WTC11 (cell line): ENCODE measurements at regions not wholly inside any gene's neighbourhood (a gene's known extent, or its start where the extent isn't known, plus 50 kb on each side); places are given as distances from the start of the nearest gene placed in this dataset.

Experiments
- ATAC-seq: fragments of 200-7000 bp; cut with Tn5 transposase; 2 replicates; pipeline ENCODE4 v1.10.0; 2021; ENCODE audit warnings: mild to moderate bottlenecking, moderate library complexity
- CTCF ChIA-PET: fragments of 300-600 bp; sonication (Branson Sonifier 250); formaldehyde crosslinking; loops from one replicate; lab custom pipeline; 2021; ENCODE audit warnings: antibody characterized with exemption; lab: Charles Lee
- POLR2A ChIA-PET: fragments of 350-600 bp; sonication (Branson Sonifier 250); formaldehyde crosslinking; loops from one replicate; lab custom pipeline; 2021; ENCODE audit warnings: antibody characterized with exemption; lab: Charles Lee
- DNase-seq: peaks from one replicate; pipeline ENCODE4 v3.0.0; 2021; ENCODE audit warnings: low spot score
- H3K27ac Mint-ChIP-seq: 2 replicates; pipeline ENCODE4 v1.8.0; 2021; ENCODE audit warnings: mixed read lengths
- H3K27me3 Mint-ChIP-seq: 2 replicates; pipeline ENCODE4 v1.8.0; 2021; ENCODE audit warnings: low read depth, mild to moderate bottlenecking, moderate library complexity, mixed read lengths
- H3K36me3 Mint-ChIP-seq: 2 replicates; pipeline ENCODE4 v1.8.0; 2021; ENCODE audit warnings: mixed read lengths
- H3K4me1 Mint-ChIP-seq: 2 replicates; pipeline ENCODE4 v1.8.0; 2022; ENCODE audit warnings: mixed read lengths
- H3K4me3 Mint-ChIP-seq: 2 replicates; pipeline ENCODE4 v1.8.0; 2021; ENCODE audit warnings: mild to moderate bottlenecking, moderate library complexity, mixed read lengths
- H3K9me3 Mint-ChIP-seq: 2 replicates; pipeline ENCODE4 v1.8.0; 2021; ENCODE audit warnings: mixed read lengths
- ARID4B ChIP-seq: sonication (generic); formaldehyde crosslinking; IDR thresholded peaks from 2 replicates; pipeline ENCODE4 v1.8.0; 2023; ENCODE audit warnings: missing genetic modification reagents, mild to moderate bottlenecking, borderline replicate concordance
- ATF6 ChIP-seq: sonication (generic); formaldehyde crosslinking; IDR thresholded peaks from 2 replicates; pipeline ENCODE4 v1.8.1; 2023; ENCODE audit warnings: mild to moderate bottlenecking, missing genetic modification reagents
- CBFB ChIP-seq: sonication (generic); formaldehyde crosslinking; IDR thresholded peaks from 2 replicates; pipeline ENCODE4 v1.8.1; 2022; ENCODE audit warnings: mild to moderate bottlenecking, low read depth, missing genetic modification reagents
- CREB1 ChIP-seq: sonication (generic); formaldehyde crosslinking; IDR thresholded peaks from 2 replicates; pipeline ENCODE4 v1.8.0; 2023; ENCODE audit warnings: mild to moderate bottlenecking, missing genetic modification reagents
- E2F4 ChIP-seq: sonication (generic); formaldehyde crosslinking; IDR thresholded peaks from 2 replicates; pipeline ENCODE4 v1.8.1; 2022; ENCODE audit warnings: low read depth, mild to moderate bottlenecking, moderate library complexity, missing genetic modification reagents, borderline replicate concordance
- ELF4 ChIP-seq: sonication (generic); formaldehyde crosslinking; IDR thresholded peaks from 2 replicates; pipeline ENCODE4 v1.8.1; 2022; ENCODE audit warnings: low read depth, mild to moderate bottlenecking, moderate library complexity, missing genetic modification reagents
- EMX1 ChIP-seq: fragments of 250-450 bp; sonication (Bioruptor Pico); IDR thresholded peaks from 2 replicates; pipeline ENCODE4 v1.8.0; 2021; ENCODE audit warnings: mild to moderate bottlenecking
- ERG ChIP-seq: fragments of 250-450 bp; sonication (Bioruptor Pico); IDR thresholded peaks from 2 replicates; pipeline ENCODE4 v1.8.0; 2021; ENCODE audit warnings: mild to moderate bottlenecking
- ESRRA ChIP-seq: sonication (generic); formaldehyde crosslinking; IDR thresholded peaks from 2 replicates; pipeline ENCODE4 v1.8.1; 2022; ENCODE audit warnings: mild to moderate bottlenecking, missing genetic modification reagents, borderline replicate concordance
- FOXJ3 ChIP-seq: sonication (generic); formaldehyde crosslinking; IDR thresholded peaks from 2 replicates; pipeline ENCODE4 v1.9.0; 2021; ENCODE audit warnings: missing genetic modification reagents, mild to moderate bottlenecking, borderline replicate concordance
- FOXK1 ChIP-seq: sonication (generic); formaldehyde crosslinking; IDR thresholded peaks from 2 replicates; pipeline ENCODE4 v1.8.0; 2022; ENCODE audit warnings: mild to moderate bottlenecking, moderate library complexity, missing genetic modification reagents
- JAZF1 ChIP-seq: fragments of 250-450 bp; sonication (Bioruptor Pico); IDR thresholded peaks from 2 replicates; pipeline ENCODE4 v1.9.0; 2021; ENCODE audit warnings: moderate library complexity, mild to moderate bottlenecking, inconsistent platforms
- NFATC4 ChIP-seq: fragments of 250-450 bp; sonication (Bioruptor Pico); IDR thresholded peaks from 2 replicates; pipeline ENCODE4 v1.9.0; 2021; ENCODE audit warnings: mild to moderate bottlenecking
- OVOL2 ChIP-seq: fragments of 250-450 bp; sonication (Bioruptor Pico); IDR thresholded peaks from 2 replicates; pipeline ENCODE4 v1.9.0; 2021; ENCODE audit warnings: mild to moderate bottlenecking, borderline replicate concordance
- RELA ChIP-seq: sonication (generic); formaldehyde crosslinking; IDR thresholded peaks from 2 replicates; pipeline ENCODE4 v1.8.1; 2022; ENCODE audit warnings: missing genetic modification reagents, mild to moderate bottlenecking, borderline replicate concordance
- SMAD3 ChIP-seq: sonication (generic); formaldehyde crosslinking; IDR thresholded peaks from 2 replicates; pipeline ENCODE4 v1.8.0; 2022; ENCODE audit warnings: missing genetic modification reagents, mild to moderate bottlenecking, borderline replicate concordance
- SMAD4 ChIP-seq: sonication (generic); formaldehyde crosslinking; IDR thresholded peaks from 2 replicates; pipeline ENCODE4 v1.8.0; 2022; ENCODE audit warnings: mild to moderate bottlenecking, missing genetic modification reagents
- TCF7 ChIP-seq: sonication (generic); formaldehyde crosslinking; IDR thresholded peaks from 2 replicates; pipeline ENCODE4 v1.8.0; 2022; ENCODE audit warnings: mild to moderate bottlenecking, low read depth, missing genetic modification reagents, moderate library complexity
- TP53 ChIP-seq: sonication (generic); formaldehyde crosslinking; IDR thresholded peaks from 2 replicates; pipeline ENCODE4 v1.8.1; 2023; ENCODE audit warnings: mild to moderate bottlenecking, missing genetic modification reagents
- ZNF219 ChIP-seq: sonication (generic); formaldehyde crosslinking; IDR thresholded peaks from 2 replicates; pipeline ENCODE4 v1.8.0; 2023; ENCODE audit warnings: missing genetic modification reagents, mild to moderate bottlenecking, borderline replicate concordance
- ZNF232 ChIP-seq: sonication (generic); formaldehyde crosslinking; IDR thresholded peaks from 2 replicates; pipeline ENCODE4 v1.8.0; 2022; ENCODE audit warnings: mild to moderate bottlenecking, missing genetic modification reagents
- ZNF263 ChIP-seq: sonication (generic); formaldehyde crosslinking; IDR thresholded peaks from 2 replicates; pipeline ENCODE4 v1.8.1; 2022; ENCODE audit warnings: low read depth, mild to moderate bottlenecking, moderate library complexity, missing genetic modification reagents
- ZNF396 ChIP-seq: fragments of 250-450 bp; sonication (Bioruptor Pico); IDR thresholded peaks from 2 replicates; pipeline ENCODE4 v1.8.0; 2021; ENCODE audit warnings: mild to moderate bottlenecking, moderate library complexity, borderline replicate concordance
- ZNF416 ChIP-seq: fragments of 250-450 bp; sonication (Bioruptor Pico); IDR thresholded peaks from 2 replicates; pipeline ENCODE4 v1.9.0; 2021; ENCODE audit warnings: mild to moderate bottlenecking, inconsistent platforms
- ZNF423 ChIP-seq: fragments of 250-450 bp; sonication (Bioruptor Pico); IDR thresholded peaks from 2 replicates; pipeline ENCODE4 v2.1.2; 2022; ENCODE audit warnings: mild to moderate bottlenecking, moderate library complexity
- ZNF671 ChIP-seq: fragments of 250-450 bp; sonication (Bioruptor Pico); IDR thresholded peaks from 2 replicates; pipeline ENCODE4 v1.8.0; 2021; ENCODE audit warnings: mild to moderate bottlenecking
- ZSCAN18 ChIP-seq: fragments of 250-450 bp; sonication (Bioruptor Pico); IDR thresholded peaks from 2 replicates; pipeline ENCODE4 v2.1.2; 2022; ENCODE audit warnings: mild to moderate bottlenecking, moderate library complexity

- CTCF ChIA-PET, result no interaction called here
- POLR2A ChIA-PET, result no interaction called here
Observed at GRCh38 chr4:64014647-64015046, 394.6 kb downstream of the TECRL start.

GRCh38 chr4:64001229-64001898 is 407.9 kb downstream of the TECRL start:
- CTCF ChIA-PET, result interaction anchor here (0.7 kb wide), 1 partner anchor 8 kb away, joined by 3 read pairs; no protein-coding TSS in a partner anchor
- H3K27me3 Mint-ChIP-seq, result no peaks in the 10 kb centered on the region
- no peak overlapping the region for H3K27ac Mint-ChIP-seq
- no peak for ATAC-seq
- no peak overlapping the region for H3K4me3 Mint-ChIP-seq
- DNase-seq, result no peak
- H3K4me1 Mint-ChIP-seq, result no peaks in the 10 kb centered on the region
- H3K36me3 Mint-ChIP-seq, result no peaks in the 10 kb centered on the region
- POLR2A ChIA-PET, result no interaction called here
- H3K9me3 Mint-ChIP-seq, result peaks cover 20% of the 10 kb centered on the region
- TF ChIP-seq ZNF263 (CRISPR knock-in tag), result no peak
- TF ChIP-seq RELA (CRISPR knock-in tag), result no peak
- TF ChIP-seq SMAD3, result no peak
- TF ChIP-seq ARID4B (CRISPR knock-in tag), result no peak
- no peak for TF ChIP-seq ESRRA (CRISPR knock-in tag)
- TF ChIP-seq E2F4 (CRISPR knock-in tag), result no peak
- TF ChIP-seq ZNF396 (CRISPR knock-in tag), result no peak
- TF ChIP-seq FOXJ3 (CRISPR knock-in tag), result no peak
- no peak for TF ChIP-seq NFATC4 (CRISPR knock-in tag)
- no peak for TF ChIP-seq ZNF423 (CRISPR knock-in tag)
- TF ChIP-seq CREB1 (CRISPR knock-in tag), result no peak
- no peak for TF ChIP-seq CBFB

More at GRCh38 chr4:64014647-64015046, 394.6 kb downstream of the TECRL start:
- H3K4me1 Mint-ChIP-seq, result no peaks in the 10 kb centered on the region
- no peak for DNase-seq
- H3K9me3 Mint-ChIP-seq, result peaks cover 15% of the 10 kb centered on the region
- no peak for ATAC-seq
- no peak overlapping the region for H3K4me3 Mint-ChIP-seq
- no peak overlapping the region for H3K27ac Mint-ChIP-seq
- no peak for TF ChIP-seq EMX1 (CRISPR knock-in tag)
- no peak for TF ChIP-seq RELA (CRISPR knock-in tag)
- no peak for TF ChIP-seq ZNF396 (CRISPR knock-in tag)
- no peak for TF ChIP-seq OVOL2 (CRISPR knock-in tag)
- TF ChIP-seq ZNF671 (CRISPR knock-in tag), result no peak
- TF ChIP-seq SMAD4, result no peak
- TF ChIP-seq ZNF219, result no peak
- TF ChIP-seq TCF7 (CRISPR knock-in tag), result no peak
- TF ChIP-seq ATF6, result no peak
- no peak for TF ChIP-seq TP53 (CRISPR knock-in tag)
- TF ChIP-seq FOXK1 (CRISPR knock-in tag), result no peak
- TF ChIP-seq ZNF416, result no peak
- TF ChIP-seq ZSCAN18 (CRISPR knock-in tag), result no peak
- no peak for TF ChIP-seq ZNF232
- TF ChIP-seq ELF4 (CRISPR knock-in tag), result no peak
- no peak for TF ChIP-seq ERG (CRISPR knock-in tag)
- TF ChIP-seq JAZF1, result no peak
- H3K27me3 Mint-ChIP-seq, result no peaks in the 10 kb centered on the region
- no peaks in the 10 kb centered on the region for H3K36me3 Mint-ChIP-seq
